Mammary epithelial cell (primary cell): ENCODE measurements at regions not wholly inside any gene's neighbourhood (a gene's known extent, or its start where the extent isn't known, plus 50 kb on each side); places are given as distances from the start of the nearest gene placed in this dataset.
"Not testable (repeated sequence)": the region's sequence is repeated elsewhere in the genome, so short reads cannot be mapped to it uniquely, and the experiment has no call there.

Experiments
- EZH2 ChIP-seq: IDR thresholded peaks from 2 replicates; pipeline ENCODE4 v1.6.1; 2012; ENCODE audit warnings: low read length, inconsistent platforms, borderline replicate concordance
- TF ChIP-seq, protein P1 (sequence below), 2 donors: IDR thresholded peaks in 1 of 2; conservative IDR thresholded peaks in 1 of 2; 2 replicates each; pipeline ENCODE4 v1.5.1; 2011 to 2012; ENCODE audit warnings: inconsistent platforms in 2 of 2, low read length in 2 of 2, mild to moderate bottlenecking in 2 of 2, control low read depth in 1 of 2, low read depth in 1 of 2; ENCODE audit not compliant: insufficient read depth in 1 of 2; ENCODE audit errors: extremely low read depth in 1 of 2

DNA sequence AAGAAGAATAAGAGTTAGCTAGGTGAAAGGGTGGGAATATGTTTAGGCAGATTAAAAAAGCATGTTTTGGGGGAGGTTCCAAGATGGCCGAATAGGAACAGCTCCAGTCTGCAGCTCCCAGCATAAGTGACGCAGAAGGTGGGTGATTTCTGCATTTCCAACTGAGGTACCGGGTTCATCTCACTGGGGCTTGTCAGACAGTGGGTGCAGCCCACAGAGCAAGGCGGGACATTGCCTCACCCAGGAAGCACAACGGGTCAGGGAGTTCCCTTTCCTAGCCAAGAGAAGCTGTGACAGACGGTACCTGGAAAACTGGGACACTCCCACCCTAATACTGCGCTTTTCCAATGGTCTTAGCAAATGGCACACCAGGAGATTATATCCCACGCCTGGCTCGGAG lies 60.5 kb upstream of the FMOD start:
- TF ChIP-seq, protein P1, sequence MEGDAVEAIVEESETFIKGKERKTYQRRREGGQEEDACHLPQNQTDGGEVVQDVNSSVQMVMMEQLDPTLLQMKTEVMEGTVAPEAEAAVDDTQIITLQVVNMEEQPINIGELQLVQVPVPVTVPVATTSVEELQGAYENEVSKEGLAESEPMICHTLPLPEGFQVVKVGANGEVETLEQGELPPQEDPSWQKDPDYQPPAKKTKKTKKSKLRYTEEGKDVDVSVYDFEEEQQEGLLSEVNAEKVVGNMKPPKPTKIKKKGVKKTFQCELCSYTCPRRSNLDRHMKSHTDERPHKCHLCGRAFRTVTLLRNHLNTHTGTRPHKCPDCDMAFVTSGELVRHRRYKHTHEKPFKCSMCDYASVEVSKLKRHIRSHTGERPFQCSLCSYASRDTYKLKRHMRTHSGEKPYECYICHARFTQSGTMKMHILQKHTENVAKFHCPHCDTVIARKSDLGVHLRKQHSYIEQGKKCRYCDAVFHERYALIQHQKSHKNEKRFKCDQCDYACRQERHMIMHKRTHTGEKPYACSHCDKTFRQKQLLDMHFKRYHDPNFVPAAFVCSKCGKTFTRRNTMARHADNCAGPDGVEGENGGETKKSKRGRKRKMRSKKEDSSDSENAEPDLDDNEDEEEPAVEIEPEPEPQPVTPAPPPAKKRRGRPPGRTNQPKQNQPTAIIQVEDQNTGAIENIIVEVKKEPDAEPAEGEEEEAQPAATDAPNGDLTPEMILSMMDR (conservative IDR thresholded peaks at IDR 0.05 in 1 of 2, IDR thresholded peaks at IDR 0.05 in 1 of 2; ENCODE audit: extremely low read depth in 1 of 2, insufficient read depth in 1 of 2, low read depth in 1 of 2, low read length in 2 of 2) = not testable (repeated sequence)
- TF ChIP-seq EZH2 = not testable (repeated sequence)
